SW480 (cell line): ENCODE measurements at regions not wholly inside any gene's neighbourhood (a gene's known extent, or its start where the extent isn't known, plus 50 kb on each side); places are given as distances from the start of the nearest gene placed in this dataset.
"Not testable (repeated sequence)": the region's sequence is repeated elsewhere in the genome, so short reads cannot be mapped to it uniquely, and the experiment has no call there.

Source experiments
- DNase-seq: peaks from one replicate; pipeline ENCODE4 v3.0.0-alpha.2; 2016; ENCODE audit warnings: low spot score

DNA sequence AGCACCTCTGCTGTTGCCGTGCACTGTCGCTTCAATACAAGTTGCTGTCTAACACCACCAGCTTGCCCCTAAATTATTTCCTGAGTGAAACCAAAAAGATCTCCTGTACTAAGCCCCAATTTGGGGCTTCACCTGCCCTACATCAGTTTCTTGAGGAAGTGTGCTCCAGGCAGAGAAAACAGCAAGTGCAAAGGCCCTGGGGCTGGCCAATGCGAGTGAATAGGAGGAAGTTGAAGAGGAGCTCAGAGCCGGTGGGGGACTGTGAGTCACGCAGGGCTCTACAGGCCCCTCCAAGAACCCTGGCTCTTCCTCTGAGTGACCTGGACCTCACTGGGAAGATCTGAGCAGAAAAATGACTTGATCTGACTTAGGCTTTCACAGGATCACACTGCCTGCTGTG, 117.2 kb downstream of the IPO8 start:
- DNase-seq = no peak

DNA sequence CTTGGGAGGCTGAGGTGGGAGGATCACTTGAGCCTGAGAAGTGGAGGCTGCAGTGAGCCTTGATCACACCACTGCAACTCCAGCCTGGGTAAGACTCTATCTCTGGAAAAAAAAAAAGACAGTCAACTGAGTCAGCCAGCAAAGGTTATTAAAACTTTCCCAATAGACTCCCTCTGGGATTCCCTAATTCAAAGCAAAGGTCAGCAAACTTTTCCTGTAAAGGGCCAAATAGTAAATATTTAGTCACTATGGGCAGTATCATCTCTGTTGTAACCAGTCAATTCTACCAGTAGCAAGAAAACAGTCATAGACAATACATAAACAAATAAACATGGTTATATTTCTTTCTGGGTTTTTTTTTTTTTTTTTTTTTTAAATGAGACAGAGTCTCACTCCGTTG, 122.5 kb downstream of the IPO8 start:
- no peak for DNase-seq

DNA sequence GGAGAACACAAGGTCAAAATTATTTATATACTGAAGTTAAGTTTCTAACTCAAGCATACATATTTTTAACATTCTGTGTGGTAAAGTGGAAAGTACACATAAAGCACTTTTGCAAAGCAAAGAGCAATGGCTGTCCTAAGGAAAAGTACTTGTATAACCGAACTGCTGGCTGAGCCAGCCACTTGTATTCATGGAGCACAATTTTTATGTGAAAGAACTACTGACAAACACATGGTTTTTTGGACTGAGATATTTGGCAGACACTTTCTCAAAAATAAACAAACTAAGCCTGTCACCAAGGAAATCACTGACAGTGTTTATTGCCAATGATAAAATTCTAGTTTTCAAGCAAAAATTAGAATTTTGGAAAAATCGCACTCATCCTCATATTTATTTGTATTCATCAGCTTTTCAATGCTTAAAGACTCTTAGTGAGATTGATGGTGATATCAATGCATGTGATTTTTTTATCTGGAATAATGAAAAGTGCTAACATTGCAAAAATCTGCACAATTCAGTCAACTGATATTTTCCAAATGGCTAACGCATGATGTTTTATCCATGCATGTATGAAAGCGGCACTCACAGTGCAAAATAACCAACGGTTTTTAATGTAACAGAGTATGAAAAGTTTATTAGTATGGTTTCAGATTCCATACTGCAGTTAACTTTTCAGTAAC, 125.3 kb downstream of the IPO8 start:
- no peak for DNase-seq

DNA sequence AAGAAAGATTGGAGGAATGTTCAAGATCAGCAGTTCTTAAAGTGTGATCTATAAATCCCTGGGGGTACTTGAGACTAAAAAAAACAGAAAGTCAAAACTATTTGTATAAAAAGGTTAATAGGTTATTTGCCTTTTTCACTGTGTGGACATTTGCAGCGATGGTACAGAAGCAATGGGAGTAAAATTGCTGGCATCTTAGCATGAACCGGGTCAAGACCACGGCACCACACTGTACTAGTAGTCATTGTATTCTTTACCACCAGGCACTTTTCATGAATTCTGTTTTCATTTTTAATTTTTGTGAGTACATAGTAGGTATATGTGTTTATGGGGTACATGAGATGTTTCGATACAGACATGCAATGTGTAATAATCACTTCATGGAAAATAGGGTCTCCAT, 126.2 kb downstream of the IPO8 start:
- DNase-seq = no peak

DNA sequence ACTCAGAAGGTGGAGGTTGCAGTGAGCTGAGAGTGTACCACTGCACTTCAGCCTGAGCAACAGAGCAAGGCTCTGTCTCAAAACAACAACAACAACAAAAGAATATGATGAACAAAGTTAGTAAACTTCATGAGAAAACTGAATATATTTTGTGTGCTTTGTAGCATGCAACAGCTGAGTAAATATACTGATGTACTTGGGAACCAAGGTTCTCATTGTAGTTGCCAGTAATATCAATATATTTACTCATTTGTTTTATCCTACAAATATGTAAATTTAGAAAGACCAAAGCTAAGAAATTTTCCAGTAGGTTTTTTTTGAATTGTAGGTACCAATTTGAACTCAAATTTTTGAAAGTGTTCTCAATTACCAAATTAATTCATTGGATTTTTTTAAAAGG, 127.2 kb downstream of the IPO8 start:
- DNase-seq = no peak

DNA sequence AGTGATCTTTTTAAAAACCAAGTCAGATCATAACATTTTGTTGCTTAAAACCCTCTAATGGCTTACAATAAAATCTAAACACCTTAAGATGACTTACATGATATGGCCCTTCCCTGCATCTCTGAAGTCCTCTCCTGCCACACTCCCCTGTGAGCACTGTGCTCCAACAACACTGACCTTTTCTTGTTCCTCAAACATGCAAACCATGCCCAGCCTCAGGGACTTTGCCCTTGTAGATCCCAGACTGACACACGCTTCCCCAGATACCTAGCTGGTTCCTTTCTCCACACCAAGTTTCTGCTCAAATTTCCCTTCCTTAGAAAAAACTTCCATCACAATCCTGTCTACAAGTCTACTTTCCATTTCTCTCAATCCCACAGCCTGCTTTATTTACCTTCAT, 128.6 kb downstream of the IPO8 start:
- no peak for DNase-seq

DNA sequence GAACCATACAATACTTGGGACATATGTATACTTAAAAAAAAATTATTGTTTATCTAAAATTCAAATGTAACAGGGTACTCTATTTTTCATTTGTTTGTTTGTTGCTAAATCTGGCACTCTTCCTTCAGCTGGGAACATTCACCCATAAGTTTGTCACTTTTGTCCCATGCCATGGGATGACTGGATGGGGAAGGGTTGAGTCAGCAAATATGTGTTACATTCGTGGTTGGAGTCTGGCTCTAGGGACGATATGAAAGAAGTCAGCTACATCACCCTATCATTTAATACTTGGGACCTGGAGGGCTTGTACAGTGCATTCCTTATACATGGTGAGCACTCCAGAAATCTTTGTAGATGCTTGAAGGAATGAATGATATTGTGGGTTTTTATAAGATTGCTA, 131.3 kb downstream of the IPO8 start:
- no peak for DNase-seq

DNA sequence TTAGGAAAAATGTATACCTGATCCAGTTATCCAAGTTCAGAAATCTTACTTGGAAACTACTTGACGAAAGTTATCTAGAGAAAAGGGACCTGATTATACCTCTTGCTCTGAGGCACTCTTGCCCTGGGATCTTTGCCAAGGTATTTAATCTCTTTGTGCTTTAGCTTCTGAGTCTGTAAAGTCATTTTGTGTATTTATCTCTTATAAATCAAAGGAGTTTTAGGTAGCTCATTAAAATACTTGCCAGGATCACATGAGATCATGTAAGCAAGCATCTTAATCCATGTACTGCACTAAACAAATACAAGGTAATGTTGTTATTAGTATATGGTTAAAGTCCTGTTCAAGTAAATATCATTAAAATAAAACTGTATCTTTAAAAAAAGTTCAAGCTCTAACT, 147.5 kb downstream of the IPO8 start:
- no peak for DNase-seq

DNA sequence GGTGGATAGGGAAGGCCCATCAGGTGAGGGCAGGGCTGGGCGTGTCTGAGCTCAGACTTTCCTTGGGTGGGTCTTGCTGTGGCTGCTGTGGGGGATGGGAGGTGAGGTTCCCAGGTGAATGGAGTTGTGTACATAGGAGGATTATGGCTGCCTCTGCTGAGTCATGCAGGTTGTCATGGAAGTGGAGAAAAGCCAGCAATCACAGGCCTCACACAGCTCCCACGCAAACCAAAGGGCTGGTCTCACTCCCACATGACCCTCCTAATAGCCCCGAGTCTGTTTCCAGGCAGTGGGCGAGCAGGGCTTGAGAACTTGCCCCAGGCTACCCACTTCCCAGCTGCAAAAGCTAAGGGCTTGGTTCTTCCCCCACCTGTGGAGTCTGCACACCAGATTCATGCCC, 149.5 kb downstream of the IPO8 start:
- peak; percentile 27 for DNase-seq

DNA sequence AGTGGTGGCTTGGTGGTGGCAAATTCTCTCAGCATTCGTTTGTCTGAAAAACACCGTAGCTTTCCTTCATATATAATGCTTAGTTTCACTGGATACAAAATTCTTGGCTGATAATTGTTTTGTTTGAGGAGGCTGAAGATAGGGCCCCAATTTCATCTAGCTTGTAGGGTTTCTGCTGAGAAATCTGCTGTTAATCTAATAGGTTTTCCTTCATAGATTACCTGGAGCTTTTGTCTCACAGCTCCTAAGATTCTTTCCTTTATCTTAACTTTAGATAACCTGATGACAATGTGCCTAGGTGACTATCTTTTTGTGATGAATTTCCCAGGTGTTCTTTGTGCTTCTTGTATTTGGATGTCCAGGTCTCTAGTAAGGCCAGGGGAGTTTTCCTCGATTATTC, 151.0 kb downstream of the IPO8 start:
- not testable (repeated sequence) for DNase-seq

DNA sequence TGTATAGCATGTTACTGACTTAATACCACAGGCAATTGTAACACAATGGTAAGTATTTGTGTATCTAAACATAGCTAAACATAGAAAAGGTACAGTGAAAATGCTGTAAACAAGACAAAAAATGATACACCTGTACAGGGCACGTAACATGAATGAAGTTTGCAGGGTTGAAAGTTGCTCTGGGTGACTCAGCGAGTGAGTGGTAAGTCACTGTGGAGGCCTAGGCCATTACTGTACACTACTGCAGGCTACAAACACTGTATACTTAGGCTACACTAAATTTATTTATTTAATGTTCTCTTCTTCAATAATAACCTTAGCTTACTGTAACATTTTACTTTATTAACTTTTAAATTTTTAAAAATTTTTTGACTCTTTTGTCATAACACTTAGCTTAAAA, 158.4 kb downstream of the IPO8 start:
- DNase-seq = no peak

DNA sequence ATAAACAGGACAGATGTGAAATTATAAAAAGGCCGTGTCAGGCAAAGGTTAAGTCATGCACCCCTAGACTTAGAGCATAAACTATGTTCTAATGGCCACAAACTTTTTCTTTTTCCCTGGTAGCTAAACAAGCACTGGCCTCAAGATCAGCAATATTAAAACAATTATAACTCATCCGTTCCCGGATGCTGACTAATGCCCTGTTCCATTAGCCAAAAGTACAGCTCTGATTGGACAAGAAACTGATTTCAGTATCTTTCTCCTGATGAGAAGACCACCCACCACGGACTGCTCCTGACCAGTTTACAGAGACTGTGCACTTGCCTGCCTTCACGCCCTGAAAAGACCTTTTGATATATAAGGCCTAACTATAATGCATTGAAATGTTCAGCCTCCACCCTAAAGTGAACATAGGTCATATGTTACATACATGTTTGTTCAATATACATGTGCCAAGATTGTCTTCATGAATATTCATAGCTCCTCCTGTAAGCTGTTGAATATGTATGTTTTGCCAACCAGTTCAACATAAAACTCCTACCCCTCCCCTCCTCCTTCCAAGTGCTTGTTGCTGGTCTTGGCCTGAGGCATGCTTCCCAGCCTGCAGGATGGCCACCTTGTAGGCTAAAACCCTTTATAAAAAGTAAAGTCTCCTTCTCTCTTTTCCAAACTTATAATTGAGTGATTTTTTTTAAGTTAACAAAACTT, 162.0 kb downstream of the IPO8 start:
- DNase-seq = no peak

DNA sequence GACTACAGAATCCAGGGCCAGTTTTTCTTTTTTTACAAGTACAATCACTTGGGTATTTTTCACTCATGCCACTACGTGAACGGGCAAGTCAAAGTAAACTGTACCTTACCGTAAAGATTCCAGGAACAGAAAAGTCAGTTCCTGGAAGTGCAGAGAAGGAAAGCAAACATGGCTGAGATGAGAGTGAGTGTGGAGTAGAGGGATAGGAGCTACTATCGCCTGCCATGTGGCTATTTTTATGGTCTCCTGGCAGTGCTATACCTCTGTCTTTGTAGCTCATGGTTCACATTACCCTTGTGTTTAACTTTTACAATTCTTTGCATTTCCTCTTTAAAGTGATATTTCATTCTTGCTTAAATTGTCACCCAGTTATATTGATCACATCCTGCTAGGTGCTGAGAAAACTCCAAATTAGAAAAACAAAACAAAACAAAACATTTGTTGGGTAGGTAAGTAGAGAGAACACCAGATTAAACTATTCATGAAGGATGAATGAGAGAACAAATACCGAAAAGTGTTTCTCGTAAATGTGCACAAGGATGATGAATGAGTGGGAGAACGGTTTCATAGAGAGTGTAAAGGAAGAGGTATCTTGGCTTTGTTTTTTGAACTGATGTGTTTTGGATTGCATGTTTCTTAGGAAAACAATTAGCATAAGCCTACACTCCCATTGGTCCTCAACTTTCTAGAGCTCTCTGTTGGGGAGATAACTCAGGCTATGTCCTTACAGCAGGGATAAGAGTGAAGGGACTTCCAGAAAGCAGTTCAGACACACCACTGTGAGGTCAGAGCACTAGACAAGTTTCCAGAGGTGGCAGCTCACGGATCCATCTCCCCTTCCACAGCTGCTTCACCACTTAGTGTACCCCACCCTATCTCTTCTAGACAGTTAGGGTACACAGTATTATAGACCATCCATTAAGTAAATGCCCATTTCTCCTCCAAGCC, 163.7 kb downstream of the IPO8 start:
- DNase-seq = no peak

DNA sequence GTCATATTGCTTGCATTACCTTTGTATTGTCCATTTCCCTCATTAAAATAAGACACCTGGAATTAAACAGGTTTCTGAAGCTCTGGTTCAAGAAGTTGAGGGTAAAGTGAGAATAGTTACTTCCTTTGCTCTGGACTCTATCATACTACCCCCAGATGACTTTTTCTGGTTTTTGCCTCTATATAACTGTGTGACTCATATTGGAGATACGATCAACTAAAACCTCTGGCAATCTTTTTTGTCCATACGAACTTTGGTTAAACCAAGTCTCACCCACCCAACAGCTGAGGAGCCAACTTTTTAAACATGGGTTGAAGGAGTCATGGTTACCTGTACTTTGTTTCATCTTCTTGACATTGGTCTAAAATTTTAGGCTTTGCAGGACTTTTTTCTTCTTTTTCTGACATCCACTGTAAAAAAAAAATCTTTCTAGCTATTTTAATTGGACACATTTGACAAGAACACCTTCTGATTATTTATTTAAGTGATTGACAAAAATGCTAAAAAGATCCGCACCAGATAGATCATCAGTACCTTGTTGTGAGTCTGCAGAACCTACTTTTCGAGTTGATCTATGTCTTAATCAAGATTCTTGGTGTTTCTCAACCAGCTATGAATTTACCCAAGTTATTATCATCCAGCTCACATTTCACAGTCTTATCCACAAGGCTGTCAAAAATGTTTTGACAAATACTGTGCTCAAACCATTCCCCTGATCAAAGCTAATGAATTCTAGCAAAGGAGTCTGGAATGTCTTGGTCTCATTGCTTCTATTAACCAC, 166.0 kb downstream of the IPO8 start:
- no peak for DNase-seq

DNA sequence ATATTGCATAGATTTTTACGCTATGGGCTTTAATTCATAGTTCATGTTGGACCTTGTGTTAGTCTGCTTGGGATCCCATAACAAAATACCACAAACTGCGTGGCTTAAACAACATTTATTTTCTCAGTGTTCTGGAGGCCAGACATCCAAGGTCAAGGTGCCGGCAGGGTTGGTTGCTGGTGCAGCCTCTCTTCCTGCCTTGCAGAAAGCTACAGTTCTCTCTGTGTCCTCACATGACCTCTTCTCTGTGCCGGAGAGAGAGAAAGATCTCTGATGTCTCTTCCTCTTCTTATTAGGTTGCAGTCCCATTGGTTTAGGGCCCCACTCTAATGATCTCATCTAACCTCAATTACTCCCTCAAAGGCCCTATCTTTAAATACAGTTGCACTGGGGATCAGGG, 170.5 kb downstream of the IPO8 start:
- DNase-seq = no peak

DNA sequence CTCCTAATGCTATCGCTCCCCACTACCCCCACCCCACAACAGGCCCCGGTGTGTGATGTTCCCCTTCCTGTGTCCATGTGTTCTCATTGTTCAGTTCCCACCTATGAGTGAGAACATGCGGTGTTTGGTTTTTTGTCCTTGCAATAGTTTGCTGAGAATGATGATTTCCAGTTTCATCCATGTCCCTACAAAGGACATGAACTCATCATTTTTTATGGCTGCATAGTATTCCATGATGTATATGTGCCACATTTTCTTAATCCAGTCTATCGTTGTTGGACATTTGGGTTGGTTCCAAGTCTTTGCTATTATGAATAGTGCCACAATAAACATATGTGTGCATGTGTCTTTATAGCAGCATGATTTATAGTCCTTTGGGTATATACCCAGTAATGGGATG, 175.4 kb downstream of the IPO8 start:
- not testable (repeated sequence) for DNase-seq

DNA sequence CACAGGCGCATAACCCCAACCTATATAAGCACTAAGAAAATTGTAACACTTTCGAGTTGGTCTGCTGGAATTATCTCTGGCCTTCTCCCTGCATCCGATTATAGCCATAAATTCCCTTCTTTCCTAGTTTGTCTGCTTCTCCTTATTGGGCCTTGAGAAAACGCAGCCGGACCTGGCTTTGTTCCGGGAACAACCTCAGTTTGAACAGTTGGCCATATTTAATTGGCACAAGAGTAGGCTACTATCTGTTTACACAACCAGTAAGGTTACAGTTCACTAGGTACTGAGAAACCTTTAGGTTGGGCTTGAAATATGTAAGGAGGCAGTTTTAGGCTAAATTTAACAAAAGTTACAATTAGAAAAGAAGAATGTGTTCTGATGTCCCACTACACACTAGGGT, 176.1 kb downstream of the IPO8 start:
- DNase-seq = no peak

DNA sequence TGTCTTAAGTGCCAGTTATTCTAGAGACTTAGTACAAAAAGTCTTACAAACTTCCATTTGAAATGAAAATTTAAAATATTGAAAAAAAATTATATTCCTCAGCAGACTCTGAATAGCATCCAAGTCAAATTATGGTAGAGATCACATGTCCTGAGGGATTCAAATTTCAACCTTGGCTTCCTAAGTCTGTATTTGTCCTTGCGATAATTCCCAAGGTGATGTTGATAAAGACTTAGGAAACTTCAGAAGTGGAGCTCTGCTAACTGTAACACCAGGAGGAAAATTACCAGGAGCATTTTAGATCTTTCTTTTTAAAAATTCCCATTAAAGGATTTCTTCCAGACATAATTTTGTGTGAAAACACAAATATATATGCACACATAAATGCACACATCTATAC, 178.3 kb downstream of the IPO8 start:
- no peak for DNase-seq

DNA sequence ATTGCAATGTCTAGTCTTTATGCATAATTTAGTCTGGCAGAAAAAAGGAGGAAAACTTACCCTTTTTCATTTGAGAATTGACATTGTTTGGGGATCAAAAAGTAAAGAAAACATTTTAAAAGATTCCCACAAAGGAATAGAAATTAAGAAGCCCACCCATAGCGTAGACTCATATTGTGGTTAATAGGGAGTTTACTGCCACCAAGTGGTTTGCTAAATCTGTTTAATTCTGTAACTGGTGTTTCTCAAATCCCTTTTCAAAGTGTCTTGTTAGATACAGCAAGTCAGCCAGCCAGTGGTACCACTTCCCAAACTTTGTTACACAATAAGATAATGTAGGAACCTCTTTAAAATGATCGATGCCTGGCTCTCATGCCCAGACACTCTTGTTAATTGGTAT, 180.3 kb downstream of the IPO8 start:
- DNase-seq = peak; percentile 13

DNA sequence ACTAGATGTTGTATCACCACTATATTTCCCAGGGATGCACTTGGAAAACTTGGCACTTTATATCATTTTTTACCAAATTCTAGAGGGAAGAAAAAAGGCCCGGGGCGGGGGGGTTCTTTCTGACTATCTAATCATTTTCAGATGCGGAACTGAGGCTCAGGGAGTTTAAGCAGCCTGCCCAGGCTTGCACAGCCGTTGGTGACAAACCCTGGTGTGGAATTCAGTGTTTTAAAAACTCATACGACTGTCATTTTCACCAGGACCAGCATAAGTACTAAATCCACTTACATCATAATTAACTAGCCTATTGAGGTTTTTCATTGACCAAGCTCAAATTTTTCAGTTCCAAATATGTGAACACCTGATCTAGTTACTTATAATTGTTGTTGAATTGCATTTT, 181.0 kb downstream of the IPO8 start:
- DNase-seq = no peak

DNA sequence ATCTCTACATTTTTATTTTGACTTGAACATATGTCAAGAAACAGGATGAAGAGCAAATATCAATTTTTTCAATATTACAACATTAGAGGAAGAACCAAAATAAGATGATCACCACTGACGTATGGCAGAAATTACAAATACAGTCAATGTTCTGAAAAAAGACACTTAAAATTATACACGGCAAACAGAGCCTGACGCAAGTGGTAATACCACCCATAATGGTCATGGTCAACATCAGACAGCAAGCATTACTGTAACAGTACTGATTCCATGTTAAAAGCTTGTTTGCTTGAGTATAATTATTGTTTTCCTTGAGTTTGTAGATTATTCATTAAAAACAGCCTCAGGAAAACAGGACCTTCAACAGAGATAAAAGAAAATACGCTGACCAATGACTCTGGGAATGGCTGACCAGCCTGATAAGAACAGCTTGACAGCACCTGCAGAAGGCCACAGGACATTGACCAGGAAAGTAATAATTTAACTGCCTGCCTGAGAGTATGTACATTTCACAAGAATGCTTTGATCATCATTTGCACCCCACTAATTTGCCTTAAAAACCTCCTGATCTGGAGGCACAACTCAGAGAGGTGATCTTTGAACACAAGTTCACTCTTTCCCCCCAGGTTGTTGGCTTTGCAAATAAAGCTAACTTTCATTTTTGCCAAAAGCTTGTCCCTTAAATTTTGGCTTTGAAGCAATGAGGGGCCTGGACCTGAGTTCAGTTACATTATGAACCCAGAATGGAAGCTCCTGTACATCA, 187.3 kb downstream of the IPO8 start:
- no peak for DNase-seq
